ENCODE measurements at regions not wholly inside any gene's neighbourhood (a gene's known extent, or its start where the extent isn't known, plus 50 kb on each side); places are given as distances from the start of the nearest gene placed in this dataset.

GRCh38 chr7:84876061-84876821 is 310.6 kb downstream of the SEMA3D start:
- no peak for FAIRE-seq
- in situ Hi-C loops (cut with MboI): no loop called here
- TF ChIP-seq MEF2A (IDR thresholded peaks at IDR 0.05; ENCODE audit: insufficient read depth, low read depth, low read length): no peak
- TF ChIP-seq ZBTB40 (IDR thresholded peaks at IDR 0.05; ENCODE audit: borderline replicate concordance): no peak
- no peak for TF ChIP-seq FOXK2 (IDR thresholded peaks at IDR 0.05)
- TF ChIP-seq ZNF687 (IDR thresholded peaks at IDR 0.05): no peak
- no peak for TF ChIP-seq ATF3 (IDR thresholded peaks at IDR 0.05; ENCODE audit: borderline replicate concordance, extremely low read depth, low read depth, low read length)
- TF ChIP-seq SREBF1 (IDR thresholded peaks at IDR 0.05; ENCODE audit: low read length): no peak
- no peak for TF ChIP-seq CHD2 (IDR thresholded peaks at IDR 0.05; ENCODE audit: borderline replicate concordance, low read depth, low read length)
- TF ChIP-seq KDM1A (IDR thresholded peaks at IDR 0.05; ENCODE audit: borderline replicate concordance): no peak
- no peak for TF ChIP-seq USF2 (IDR thresholded peaks at IDR 0.05; ENCODE audit: borderline replicate concordance, low read depth, low read length)
- TF ChIP-seq WRNIP1 (IDR thresholded peaks at IDR 0.05; ENCODE audit: borderline replicate concordance, low read depth, low read length): no peak
- no peak for TF ChIP-seq YY1 (IDR thresholded peaks at IDR 0.05; ENCODE audit: low read depth, low read length)
- no peak for TF ChIP-seq KAT2A (conservative IDR thresholded peaks at IDR 0.05; ENCODE audit: control insufficient read depth, low read depth, low read length)
- no peak for TF ChIP-seq NR2C1 (IDR thresholded peaks at IDR 0.05)
- TF ChIP-seq HDAC2 (IDR thresholded peaks at IDR 0.05): no peak

More at GRCh38 chr7:84876061-84876821, 310.6 kb downstream of the SEMA3D start:
- no TSS peak for BruUV-seq (replicated peaks)
- Histone ChIP-seq H3K4me1 (ENCODE audit: control insufficient read depth, insufficient read depth, low read length) (no peaks in the 10 kb centered on the region), H3K79me2 (ENCODE audit: control insufficient read depth, insufficient read depth, low read length) (no peaks in the 10 kb centered on the region), H3K4me3 (no peak overlapping the region), H2AFZ (ENCODE audit: control insufficient read depth, low read depth, low read length) (no peak overlapping the region), H3K4me2 (ENCODE audit: control insufficient read depth, insufficient read depth) (no peak overlapping the region), H3K9ac (ENCODE audit: control insufficient read depth, insufficient read depth, low read length) (no peak overlapping the region), H4K20me1 (ENCODE audit: control insufficient read depth, insufficient read depth) (no peaks in the 10 kb centered on the region), H3K27me3 (replicated peaks in 1 of 2; ENCODE audit: control insufficient read depth in 2 of 2, insufficient read depth in 2 of 2, low read length in 1 of 2) (no peaks in the 10 kb centered on the region), H3K27ac (ENCODE audit: control insufficient read depth, insufficient read depth) (no peak overlapping the region), H3K9me3 (replicated peaks; ENCODE audit: control insufficient read depth, insufficient read depth, low read length) (no peaks in the 10 kb centered on the region), H3K36me3 (ENCODE audit: control insufficient read depth in 2 of 2, insufficient read depth in 2 of 2, low read length in 1 of 2) (no peaks in the 10 kb centered on the region)
- 54% methylated on average over 16 of the region's 16 CpGs for WGBS (ENCODE audit: insufficient coverage, insufficient replicate concordance, low lambda C conversion rate, missing lambda C conversion rate)
- POLR2A ChIA-PET: interaction anchor here (0.6 kb wide), 1 partner anchor 159 kb away, joined by 5 read pairs; no protein-coding TSS in a partner anchor
- intact Hi-C loops (cut with micrococcal nuclease; ENCODE audit: unreplicated experiment): no loop called here
- RAD21 ChIA-PET (ENCODE audit: unreplicated experiment): no interaction called here
- SMC1A ChIA-PET (ENCODE audit: uncharacterized antibody, unreplicated experiment): interaction anchor here (0.6 kb wide), 1 partner anchor 184 kb away, joined by 3 read pairs; no protein-coding TSS in a partner anchor
- no peak for DNase-seq (ENCODE audit: low read depth, low spot score)
- no peak for ATAC-seq
- CTCF ChIA-PET: no interaction called here

All from GM12878 (cell line).